Activated T-cell treated with anti-CD3 and anti-CD28 coated beads, Interleukin-2, amount 50 U/mL, for 24 hours (primary cell): ENCODE measurements at regions not wholly inside any gene's neighbourhood (a gene's known extent, or its start where the extent isn't known, plus 50 kb on each side); places are given as distances from the start of the nearest gene placed in this dataset.

Experiments used
- DNase-seq: peaks from one replicate; pipeline ENCODE4 v3.0.0-alpha.2; 2020
- H3K27ac Mint-ChIP-seq: 2 replicates; pipeline ENCODE4 v1.8.0; 2020; ENCODE audit warnings: mild to moderate bottlenecking, mixed read lengths
- H3K27me3 Mint-ChIP-seq: 2 replicates; pipeline ENCODE4 v1.8.0; 2020; ENCODE audit warnings: mixed read lengths
- H3K36me3 Mint-ChIP-seq: 2 replicates; pipeline ENCODE4 v1.8.0; 2020; ENCODE audit warnings: low read depth, mixed read lengths
- H3K4me1 Mint-ChIP-seq: 2 replicates; pipeline ENCODE4 v1.8.0; 2020; ENCODE audit warnings: low read depth, mixed read lengths
- H3K4me3 Mint-ChIP-seq: 2 replicates; pipeline ENCODE4 v1.8.0; 2020; ENCODE audit warnings: mild to moderate bottlenecking, moderate library complexity, mixed read lengths
- H3K9me3 Mint-ChIP-seq: 2 replicates; pipeline ENCODE4 v1.8.0; 2020; ENCODE audit warnings: mixed read lengths

GRCh38 chr10:29918623-29919400, 140.6 kb downstream of the JCAD start:
- H3K36me3 Mint-ChIP-seq: no peaks in the 10 kb centered on the region
- no peak overlapping the region for H3K4me3 Mint-ChIP-seq
- H3K27me3 Mint-ChIP-seq: peaks cover 32% of the 10 kb centered on the region
- H3K9me3 Mint-ChIP-seq: no peaks in the 10 kb centered on the region
- H3K4me1 Mint-ChIP-seq: no peaks in the 10 kb centered on the region
- no peak overlapping the region for H3K27ac Mint-ChIP-seq
- no peak for DNase-seq

GRCh38 chr10:29917311-29917710, 142.1 kb downstream of the JCAD start:
- no peak overlapping the region for H3K27ac Mint-ChIP-seq

GRCh38 chr10:29916669-29917068, 142.7 kb downstream of the JCAD start:
- H3K36me3 Mint-ChIP-seq: no peaks in the 10 kb centered on the region
- no peak for DNase-seq
- peaks cover 22% of the 10 kb centered on the region for H3K27me3 Mint-ChIP-seq
- H3K27ac Mint-ChIP-seq: no peak overlapping the region
- H3K4me1 Mint-ChIP-seq: no peaks in the 10 kb centered on the region
- H3K9me3 Mint-ChIP-seq: no peaks in the 10 kb centered on the region
- H3K4me3 Mint-ChIP-seq: no peak overlapping the region

More at GRCh38 chr10:29917311-29917710, 142.1 kb downstream of the JCAD start:
- H3K9me3 Mint-ChIP-seq: no peaks in the 10 kb centered on the region
- H3K36me3 Mint-ChIP-seq: no peaks in the 10 kb centered on the region
- H3K4me3 Mint-ChIP-seq: no peak overlapping the region
- no peak for DNase-seq
- H3K4me1 Mint-ChIP-seq: no peaks in the 10 kb centered on the region
- peaks cover 23% of the 10 kb centered on the region for H3K27me3 Mint-ChIP-seq

- DNase-seq: no peak
- H3K27me3 Mint-ChIP-seq: peaks cover 15% of the 10 kb centered on the region
Measured at GRCh38 chr10:29914986-29915785, 144.2 kb downstream of the JCAD start.

GRCh38 chr10:29908962-29909361, 150.4 kb downstream of the JCAD start:
- no peaks in the 10 kb centered on the region for H3K36me3 Mint-ChIP-seq
- H3K9me3 Mint-ChIP-seq: no peaks in the 10 kb centered on the region
- H3K27me3 Mint-ChIP-seq: peaks cover 25% of the 10 kb centered on the region
- H3K4me3 Mint-ChIP-seq: no peak overlapping the region
- H3K4me1 Mint-ChIP-seq: peaks cover 9% of the 10 kb centered on the region
- no peak for DNase-seq
- no peak overlapping the region for H3K27ac Mint-ChIP-seq

More at GRCh38 chr10:29914986-29915785, 144.2 kb downstream of the JCAD start:
- Mint-ChIP-seq H3K4me1 (no peaks in the 10 kb centered on the region), H3K36me3 (no peaks in the 10 kb centered on the region), H3K27ac (no peak overlapping the region), H3K4me3 (no peak overlapping the region), H3K9me3 (no peaks in the 10 kb centered on the region)

GRCh38 chr10:29900865-29901264, 158.5 kb downstream of the JCAD start:
- Mint-ChIP-seq H3K4me3 (no peak overlapping the region), H3K27me3 (peaks cover 32% of the 10 kb centered on the region), H3K9me3 (no peaks in the 10 kb centered on the region), H3K36me3 (no peaks in the 10 kb centered on the region), H3K4me1 (no peaks in the 10 kb centered on the region), H3K27ac (no peak overlapping the region)
- no peak for DNase-seq

- H3K4me3 Mint-ChIP-seq: no peak overlapping the region
- H3K27ac Mint-ChIP-seq: no peak overlapping the region
- H3K27me3 Mint-ChIP-seq: peaks cover 23% of the 10 kb centered on the region
- DNase-seq: no peak
- H3K9me3 Mint-ChIP-seq: no peaks in the 10 kb centered on the region
- H3K36me3 Mint-ChIP-seq: no peaks in the 10 kb centered on the region
- H3K4me1 Mint-ChIP-seq: no peaks in the 10 kb centered on the region
Measured at GRCh38 chr10:29897999-29898716, 161.2 kb downstream of the JCAD start.

GRCh38 chr10:29897430-29897829, 162.0 kb downstream of the JCAD start:
- H3K9me3 Mint-ChIP-seq: no peaks in the 10 kb centered on the region
- H3K27me3 Mint-ChIP-seq: peaks cover 20% of the 10 kb centered on the region
- no peaks in the 10 kb centered on the region for H3K36me3 Mint-ChIP-seq
- H3K4me3 Mint-ChIP-seq: no peak overlapping the region
- no peak for DNase-seq
- no peak overlapping the region for H3K27ac Mint-ChIP-seq
- H3K4me1 Mint-ChIP-seq: no peaks in the 10 kb centered on the region

- Mint-ChIP-seq H3K9me3 (no peaks in the 10 kb centered on the region), H3K27me3 (peaks cover 18% of the 10 kb centered on the region)
- DNase-seq: no peak
Measured at GRCh38 chr10:29896053-29896452, 163.3 kb downstream of the JCAD start.

GRCh38 chr10:29895456-29895855, 163.9 kb downstream of the JCAD start:
- no peaks in the 10 kb centered on the region for H3K36me3 Mint-ChIP-seq
- H3K4me3 Mint-ChIP-seq: no peak overlapping the region
- DNase-seq: no peak
- peaks cover 12% of the 10 kb centered on the region for H3K27me3 Mint-ChIP-seq
- H3K9me3 Mint-ChIP-seq: no peaks in the 10 kb centered on the region
- no peaks in the 10 kb centered on the region for H3K4me1 Mint-ChIP-seq
- H3K27ac Mint-ChIP-seq: no peak overlapping the region

More at GRCh38 chr10:29896053-29896452, 163.3 kb downstream of the JCAD start:
- no peak overlapping the region for H3K4me3 Mint-ChIP-seq
- no peak overlapping the region for H3K27ac Mint-ChIP-seq
- no peaks in the 10 kb centered on the region for H3K4me1 Mint-ChIP-seq
- H3K36me3 Mint-ChIP-seq: no peaks in the 10 kb centered on the region

- DNase-seq: no peak
- H3K4me3 Mint-ChIP-seq: no peak overlapping the region
- H3K27ac Mint-ChIP-seq: no peak overlapping the region
- no peaks in the 10 kb centered on the region for H3K36me3 Mint-ChIP-seq
- H3K27me3 Mint-ChIP-seq: no peaks in the 10 kb centered on the region
- H3K4me1 Mint-ChIP-seq: no peaks in the 10 kb centered on the region
- no peaks in the 10 kb centered on the region for H3K9me3 Mint-ChIP-seq
Measured at GRCh38 chr10:29888321-29888720, 171.1 kb downstream of the JCAD start.

- no peaks in the 10 kb centered on the region for H3K4me1 Mint-ChIP-seq
- H3K27me3 Mint-ChIP-seq: no peaks in the 10 kb centered on the region
- no peaks in the 10 kb centered on the region for H3K9me3 Mint-ChIP-seq
- DNase-seq: no peak
- no peaks in the 10 kb centered on the region for H3K36me3 Mint-ChIP-seq
- H3K4me3 Mint-ChIP-seq: no peak overlapping the region
- H3K27ac Mint-ChIP-seq: no peak overlapping the region
Measured at GRCh38 chr10:29886299-29886698, 173.1 kb downstream of the JCAD start.

- no peak overlapping the region for H3K27ac Mint-ChIP-seq
- H3K36me3 Mint-ChIP-seq: no peaks in the 10 kb centered on the region
- H3K4me1 Mint-ChIP-seq: no peaks in the 10 kb centered on the region
- no peaks in the 10 kb centered on the region for H3K9me3 Mint-ChIP-seq
- peaks cover 12% of the 10 kb centered on the region for H3K27me3 Mint-ChIP-seq
- H3K4me3 Mint-ChIP-seq: no peak overlapping the region
- DNase-seq: no peak
Measured at GRCh38 chr10:29883231-29883630, 176.2 kb downstream of the JCAD start.

- H3K9me3 Mint-ChIP-seq: no peaks in the 10 kb centered on the region
- H3K27ac Mint-ChIP-seq: no peak overlapping the region
- DNase-seq: no peak
- H3K36me3 Mint-ChIP-seq: no peaks in the 10 kb centered on the region
- H3K4me1 Mint-ChIP-seq: no peaks in the 10 kb centered on the region
- H3K27me3 Mint-ChIP-seq: peaks cover 14% of the 10 kb centered on the region
- H3K4me3 Mint-ChIP-seq: no peak overlapping the region
Measured at GRCh38 chr10:29882766-29883165, 176.6 kb downstream of the JCAD start.
